Loucy (cell line): ENCODE measurements at regions not wholly inside any gene's neighbourhood (a gene's known extent, or its start where the extent isn't known, plus 50 kb on each side); places are given as distances from the start of the nearest gene placed in this dataset.

Experiments used
- EZH2phosphoT487 ChIP-seq: fragments of 200-600 bp; IDR thresholded peaks from 2 replicates; pipeline ENCODE4 v1.6.1; 2018; ENCODE audit warnings: antibody characterized with exemption, mild to moderate bottlenecking, moderate library complexity, borderline replicate concordance
- TF ChIP-seq, protein P1 (sequence below): fragments of 200-600 bp; sonication (generic); conservative IDR thresholded peaks from 2 replicates; pipeline ENCODE4 v1.5.1; 2014; ENCODE audit warnings: mild to moderate bottlenecking, antibody characterized with exemption, low read length

DNA sequence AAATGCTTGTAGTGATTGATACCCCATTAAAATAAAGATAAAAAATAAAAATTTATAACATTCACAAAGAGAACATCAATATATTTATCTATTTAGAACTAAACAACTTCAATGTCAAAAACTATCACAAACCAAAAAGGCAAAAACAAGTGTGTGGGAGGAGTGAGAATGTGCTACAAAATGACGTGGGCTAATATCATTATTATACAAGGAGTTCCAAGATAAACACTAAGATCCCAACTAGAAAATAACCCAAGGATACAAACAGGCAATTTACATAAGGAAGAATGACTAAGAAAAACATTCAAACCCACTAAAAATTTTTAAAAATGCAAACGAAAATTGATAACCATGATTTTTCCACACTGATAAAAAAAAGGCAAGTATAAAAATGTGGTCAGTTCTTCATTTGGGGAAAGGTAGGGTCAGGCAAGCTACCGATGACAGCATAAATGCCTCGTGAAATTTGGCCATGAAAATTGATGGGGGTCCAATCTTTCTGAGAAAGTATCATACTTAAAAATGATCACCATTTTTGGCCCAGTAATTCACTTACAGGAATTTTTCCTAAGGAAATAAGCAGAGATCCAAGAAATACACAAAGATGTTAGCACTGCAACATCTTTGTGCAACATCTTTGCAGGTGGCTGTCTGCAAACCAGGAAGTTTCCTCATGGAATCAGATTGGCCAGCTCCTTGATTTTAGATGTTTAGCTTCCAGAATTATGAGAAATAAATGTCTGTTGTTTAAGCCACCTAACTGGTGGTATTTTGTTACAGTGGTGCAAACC lies 140.2 kb downstream of the TMEM200A start:
- TF ChIP-seq, protein P1, sequence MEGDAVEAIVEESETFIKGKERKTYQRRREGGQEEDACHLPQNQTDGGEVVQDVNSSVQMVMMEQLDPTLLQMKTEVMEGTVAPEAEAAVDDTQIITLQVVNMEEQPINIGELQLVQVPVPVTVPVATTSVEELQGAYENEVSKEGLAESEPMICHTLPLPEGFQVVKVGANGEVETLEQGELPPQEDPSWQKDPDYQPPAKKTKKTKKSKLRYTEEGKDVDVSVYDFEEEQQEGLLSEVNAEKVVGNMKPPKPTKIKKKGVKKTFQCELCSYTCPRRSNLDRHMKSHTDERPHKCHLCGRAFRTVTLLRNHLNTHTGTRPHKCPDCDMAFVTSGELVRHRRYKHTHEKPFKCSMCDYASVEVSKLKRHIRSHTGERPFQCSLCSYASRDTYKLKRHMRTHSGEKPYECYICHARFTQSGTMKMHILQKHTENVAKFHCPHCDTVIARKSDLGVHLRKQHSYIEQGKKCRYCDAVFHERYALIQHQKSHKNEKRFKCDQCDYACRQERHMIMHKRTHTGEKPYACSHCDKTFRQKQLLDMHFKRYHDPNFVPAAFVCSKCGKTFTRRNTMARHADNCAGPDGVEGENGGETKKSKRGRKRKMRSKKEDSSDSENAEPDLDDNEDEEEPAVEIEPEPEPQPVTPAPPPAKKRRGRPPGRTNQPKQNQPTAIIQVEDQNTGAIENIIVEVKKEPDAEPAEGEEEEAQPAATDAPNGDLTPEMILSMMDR: no peak
- TF ChIP-seq EZH2phosphoT487: no peak
